NCI-H2107 (cell line): ENCODE measurements at regions not wholly inside any gene's neighbourhood (a gene's known extent, or its start where the extent isn't known, plus 50 kb on each side); places are given as distances from the start of the nearest gene placed in this dataset.

Experiments
- DNase-seq: peaks from one replicate; lab custom pipeline; 2025; lab: John Stamatoyannopoulos, UW

GRCh38 chr4:185925910-185926360 lies 113.9 kb upstream of the SORBS2 start:
- DNase-seq: no peak

GRCh38 chr4:185931375-185931774 lies 119.4 kb upstream of the SORBS2 start:
- no peak for DNase-seq

- no peak for DNase-seq
Measured at GRCh38 chr4:185931986-185932385, 120.0 kb upstream of the SORBS2 start.

- DNase-seq: no peak
Measured at GRCh38 chr4:185932491-185932890, 120.5 kb upstream of the SORBS2 start.

GRCh38 chr4:185933078-185933581 lies 121.1 kb upstream of the SORBS2 start:
- DNase-seq: no peak

GRCh38 chr4:185936650-185937376 lies 124.8 kb upstream of the SORBS2 start:
- DNase-seq: no peak

GRCh38 chr4:185938654-185939053 lies 126.7 kb upstream of the SORBS2 start:
- no peak for DNase-seq

- no peak for DNase-seq
Measured at GRCh38 chr4:185941461-185941860, 127.5 kb upstream of the TLR3 start.

GRCh38 chr4:185945252-185945651 lies 123.7 kb upstream of the TLR3 start:
- no peak for DNase-seq

- no peak for DNase-seq
Measured at GRCh38 chr4:185945906-185946305, 123.0 kb upstream of the TLR3 start.

GRCh38 chr4:185950891-185951290 lies 118.1 kb upstream of the TLR3 start:
- no peak for DNase-seq

- no peak for DNase-seq
Measured at GRCh38 chr4:185955151-185955770, 113.7 kb upstream of the TLR3 start.

- DNase-seq: no peak
Measured at GRCh38 chr4:185955826-185956543, 113.0 kb upstream of the TLR3 start.

GRCh38 chr4:185956544-185956940 lies 112.4 kb upstream of the TLR3 start:
- DNase-seq: no peak

GRCh38 chr4:185958094-185958747 lies 110.7 kb upstream of the TLR3 start:
- no peak for DNase-seq

GRCh38 chr4:185965426-185966384 lies 103.3 kb upstream of the TLR3 start:
- no peak for DNase-seq

GRCh38 chr4:185966549-185966948 lies 102.4 kb upstream of the TLR3 start:
- DNase-seq: no peak

GRCh38 chr4:185966997-185967775 lies 101.8 kb upstream of the TLR3 start:
- DNase-seq: no peak

- DNase-seq: no peak
Measured at GRCh38 chr4:185969657-185970056, 99.3 kb upstream of the TLR3 start.

- no peak for DNase-seq
Measured at GRCh38 chr4:185987961-185988627, 80.9 kb upstream of the TLR3 start.
